Inferior parietal cortex (tissue), 1 donor: ENCODE measurements at regions not wholly inside any gene's neighbourhood (a gene's known extent, or its start where the extent isn't known, plus 50 kb on each side); places are given as distances from the start of the nearest gene placed in this dataset.

Experiments
- DNase-seq: peaks from one replicate; pipeline ENCODE4 v3.0.0-alpha.2; 2016; ENCODE audit errors: extremely low spot score

DNA sequence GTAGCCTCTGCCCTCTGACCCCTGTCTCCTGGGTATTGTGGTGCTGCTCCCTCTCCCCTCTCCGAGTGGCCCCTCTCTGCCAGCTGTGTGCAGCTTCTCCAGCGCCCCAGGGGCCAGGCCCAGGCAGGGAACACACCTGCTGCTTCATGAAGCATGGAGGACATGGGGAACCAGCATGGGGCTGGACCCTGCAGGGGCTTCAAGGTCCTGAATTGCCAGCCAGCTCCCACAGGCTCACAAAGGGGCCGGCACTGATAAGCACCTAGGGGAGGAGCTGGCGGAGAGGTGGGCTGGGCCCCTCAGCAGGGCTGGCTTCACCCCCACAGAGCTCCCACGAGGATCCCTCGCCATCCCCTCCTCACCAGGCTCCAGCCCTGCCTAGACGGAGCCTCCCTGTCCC lies 77.4 kb upstream of the GPC1 start:
- DNase-seq, result no peak

DNA sequence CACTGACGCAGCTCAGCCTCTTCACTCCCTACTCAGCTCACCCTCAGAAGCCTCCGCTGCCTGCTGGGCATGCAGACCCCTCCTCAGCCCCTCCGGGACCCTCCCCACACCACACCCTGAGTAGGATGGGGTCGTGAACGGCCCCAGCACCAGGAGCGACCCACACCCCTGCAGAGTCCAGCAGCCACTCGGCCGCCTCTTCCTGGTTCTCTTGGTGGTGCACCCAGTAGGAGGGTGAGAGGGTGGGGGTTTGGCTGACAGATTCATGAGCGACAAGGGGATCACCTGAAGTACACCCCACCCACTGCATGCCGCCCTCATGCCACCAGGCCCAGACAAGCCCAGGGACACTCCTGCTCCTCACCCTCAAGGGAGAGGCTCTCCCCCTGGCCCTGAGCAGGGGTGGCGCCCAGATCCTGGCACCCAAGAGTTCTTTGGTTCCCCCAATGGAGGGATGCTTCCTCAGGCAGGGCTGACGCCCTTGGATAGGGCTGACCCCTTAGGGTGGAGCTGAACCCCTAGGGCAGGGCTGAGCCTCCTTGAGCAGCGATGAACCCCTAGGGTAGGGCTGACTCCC lies 76.6 kb upstream of the GPC1 start:
- DNase-seq, result no peak

DNA sequence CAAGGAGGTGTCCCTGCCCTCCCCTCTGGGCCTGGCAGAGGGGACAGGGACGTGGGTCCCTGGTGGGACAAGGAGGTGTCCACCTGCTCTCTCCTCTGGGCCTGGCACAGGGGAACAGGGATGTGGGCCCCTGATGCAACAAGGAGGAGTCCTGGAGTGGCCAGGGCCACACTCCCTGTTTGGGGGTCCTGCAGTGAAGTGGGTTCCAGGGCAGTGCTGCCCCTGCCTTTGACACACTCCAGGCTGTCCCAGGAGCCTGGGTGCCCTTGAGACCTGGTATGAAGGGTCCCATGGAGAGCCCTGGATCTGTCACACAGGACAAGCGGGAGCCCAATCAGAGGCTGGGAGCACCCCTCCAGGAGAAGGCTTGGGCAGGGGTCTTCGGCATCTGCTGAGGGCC lies 75.8 kb upstream of the GPC1 start:
- no peak for DNase-seq

DNA sequence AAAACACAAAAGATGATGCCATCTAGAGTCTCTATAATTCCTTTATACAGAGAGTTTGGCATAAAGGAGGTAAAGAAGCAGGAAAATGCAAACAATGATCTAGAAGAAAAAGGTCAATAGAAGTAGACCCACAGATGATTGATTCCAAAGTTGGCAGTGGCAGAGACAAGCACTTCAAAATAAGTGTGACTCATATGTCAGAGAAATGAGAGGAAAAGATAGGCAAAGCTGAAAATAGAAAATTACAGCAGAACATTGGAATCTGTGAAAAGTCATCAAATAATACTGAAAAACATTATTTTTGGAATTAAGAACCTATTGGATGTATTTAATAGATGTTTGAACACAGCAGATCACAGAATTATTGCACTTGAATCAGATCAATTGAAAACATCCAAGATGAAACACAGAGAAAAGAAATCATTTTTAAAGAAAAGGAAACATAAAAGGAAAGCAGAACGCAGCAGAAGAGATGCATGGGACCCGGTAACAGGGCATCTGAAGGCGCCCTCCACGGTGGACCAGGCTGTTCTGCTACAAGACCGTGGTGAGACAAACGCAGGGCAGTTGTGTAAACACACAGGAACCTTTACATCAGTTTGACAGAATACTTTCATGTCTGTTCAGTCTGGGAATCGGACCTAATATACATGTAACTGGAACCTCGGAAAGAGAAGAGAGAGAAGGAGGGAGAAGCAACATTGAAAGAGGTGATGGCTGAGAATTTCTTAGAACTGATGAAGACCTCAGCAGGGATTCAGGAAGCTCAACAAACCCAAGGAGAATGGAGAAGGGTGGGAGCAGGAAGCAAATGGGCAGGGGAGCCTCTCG lies 74.6 kb upstream of the GPC1 start:
- DNase-seq, result no peak

DNA sequence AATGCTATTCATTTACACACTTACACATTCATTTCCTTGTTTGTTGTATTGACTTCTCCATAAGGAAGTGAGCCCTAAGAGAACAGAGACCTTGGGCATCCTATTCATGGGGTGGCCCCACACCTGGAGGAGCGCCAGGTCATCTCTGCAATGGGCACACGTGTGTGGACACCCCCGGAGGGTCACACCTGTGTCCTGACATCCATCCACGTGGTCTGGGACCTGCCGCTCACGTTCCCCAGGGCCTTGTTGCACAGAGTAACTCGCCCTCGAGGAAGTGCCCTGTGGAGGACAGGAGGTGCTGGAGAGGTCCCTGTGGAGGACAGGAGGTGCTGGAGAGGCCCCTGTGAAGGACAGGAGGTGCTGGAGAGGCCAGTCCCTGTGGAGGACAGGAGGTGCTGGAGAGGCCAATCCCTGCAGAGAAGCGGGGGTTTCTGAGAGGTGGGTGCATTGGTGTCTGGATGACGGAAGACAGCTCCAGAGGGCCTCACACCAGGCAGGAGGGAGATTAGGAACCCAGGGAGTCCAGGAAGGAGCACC lies 73.2 kb upstream of the GPC1 start:
- no peak for DNase-seq

DNA sequence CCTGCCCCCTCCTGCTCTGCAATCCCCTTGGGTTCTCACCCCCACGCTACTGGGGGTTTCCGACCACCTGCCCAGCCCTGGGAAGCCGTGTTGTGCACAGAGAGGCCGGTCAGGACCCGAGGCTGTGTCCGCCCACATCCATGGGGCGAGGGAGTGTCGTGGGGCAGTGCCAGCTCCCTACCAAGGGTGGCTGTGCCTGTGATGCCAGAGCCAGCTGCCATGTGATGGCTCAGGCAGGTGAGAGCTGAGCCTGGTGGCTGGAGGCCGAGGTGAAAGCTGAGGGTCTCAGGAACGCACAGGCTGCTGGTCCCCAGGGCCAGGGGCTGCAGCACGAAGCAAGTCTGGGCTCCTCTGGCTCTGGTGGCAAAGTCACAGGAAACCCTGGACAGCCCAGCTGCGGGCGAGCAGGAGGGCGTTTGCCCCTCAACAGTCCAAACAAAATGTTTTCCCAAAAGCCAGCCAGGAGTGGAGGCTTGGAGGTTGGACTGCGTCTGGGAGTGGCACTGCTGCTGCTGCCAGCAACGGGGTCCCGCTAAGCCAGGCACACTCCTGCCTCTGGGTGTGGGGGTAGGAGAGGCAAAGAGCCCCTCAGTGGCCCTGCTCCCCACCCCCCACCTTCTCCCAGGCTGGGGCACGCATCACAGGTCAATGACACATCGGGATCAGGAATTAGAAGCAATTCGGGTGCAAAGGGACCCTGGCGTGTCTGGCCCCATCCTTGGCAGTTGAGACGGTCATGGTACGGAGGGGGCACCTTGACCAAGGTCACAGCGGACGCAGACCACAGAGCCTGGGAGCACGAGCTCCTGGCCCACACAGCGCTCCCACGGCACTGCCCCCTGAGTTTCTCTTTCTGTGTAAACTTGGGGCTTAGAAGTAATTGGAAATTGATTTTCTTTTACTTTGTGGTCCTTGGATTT lies 72.4 kb upstream of the GPC1 start:
- no peak for DNase-seq

DNA sequence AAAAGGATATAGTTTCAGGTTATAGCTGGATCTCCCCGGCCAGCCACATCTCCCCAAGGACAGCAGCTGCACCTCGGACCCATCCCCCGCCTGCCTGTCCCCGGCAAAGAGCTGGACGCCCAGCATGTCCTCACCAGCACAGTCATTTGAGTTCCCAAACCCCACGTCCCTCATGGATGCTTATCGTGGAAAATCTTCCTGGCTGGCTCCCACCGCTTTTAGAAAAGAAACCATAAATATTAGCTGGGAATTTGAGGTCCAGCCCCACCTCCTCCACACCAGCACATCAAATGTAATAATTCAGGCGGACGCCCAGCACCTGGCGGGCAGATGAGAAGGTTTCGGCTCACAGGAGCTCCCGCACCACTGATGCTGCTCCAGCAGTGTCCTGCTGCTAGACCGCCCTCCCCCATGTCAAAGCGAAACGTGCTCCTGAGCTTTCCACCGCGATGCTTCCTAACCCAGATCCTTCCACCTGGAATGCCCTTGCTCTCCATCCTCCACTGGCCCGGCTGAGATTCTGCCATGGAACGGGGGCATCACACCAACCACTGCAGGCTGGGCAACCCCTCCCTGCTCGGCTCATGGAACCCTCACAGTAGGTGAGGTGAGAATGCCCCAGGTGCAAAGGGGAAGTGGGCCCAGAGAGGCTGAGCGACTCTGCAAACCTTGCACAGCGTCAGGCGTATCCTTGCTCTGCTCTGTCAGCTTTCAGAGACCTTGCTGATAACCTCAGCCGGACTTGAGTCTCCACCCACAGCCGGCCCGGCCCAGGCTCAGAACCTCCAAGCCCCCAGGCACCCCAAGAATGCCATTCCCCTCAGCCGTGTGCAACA lies 71.5 kb upstream of the GPC1 start:
- no peak for DNase-seq

DNA sequence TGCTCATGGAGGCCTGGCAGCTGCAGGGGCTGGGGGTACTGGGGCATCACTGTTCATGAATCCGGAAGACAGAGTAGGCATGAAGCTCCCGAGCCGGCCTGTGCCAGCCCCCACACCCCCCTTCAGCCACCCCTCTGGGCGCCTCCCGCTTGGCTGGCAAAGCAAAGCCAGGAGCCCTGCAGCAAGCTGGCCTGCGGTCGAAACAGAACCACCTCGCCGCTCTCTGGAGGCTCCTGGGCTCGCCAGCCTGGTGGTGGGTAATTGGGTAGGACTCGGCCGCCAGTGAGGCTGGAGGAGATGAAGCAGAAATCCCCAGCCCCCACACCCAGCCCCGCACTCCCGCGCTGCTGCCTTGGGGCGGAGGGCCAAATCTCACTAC lies 70.9 kb upstream of the GPC1 start:
- no peak for DNase-seq

DNA sequence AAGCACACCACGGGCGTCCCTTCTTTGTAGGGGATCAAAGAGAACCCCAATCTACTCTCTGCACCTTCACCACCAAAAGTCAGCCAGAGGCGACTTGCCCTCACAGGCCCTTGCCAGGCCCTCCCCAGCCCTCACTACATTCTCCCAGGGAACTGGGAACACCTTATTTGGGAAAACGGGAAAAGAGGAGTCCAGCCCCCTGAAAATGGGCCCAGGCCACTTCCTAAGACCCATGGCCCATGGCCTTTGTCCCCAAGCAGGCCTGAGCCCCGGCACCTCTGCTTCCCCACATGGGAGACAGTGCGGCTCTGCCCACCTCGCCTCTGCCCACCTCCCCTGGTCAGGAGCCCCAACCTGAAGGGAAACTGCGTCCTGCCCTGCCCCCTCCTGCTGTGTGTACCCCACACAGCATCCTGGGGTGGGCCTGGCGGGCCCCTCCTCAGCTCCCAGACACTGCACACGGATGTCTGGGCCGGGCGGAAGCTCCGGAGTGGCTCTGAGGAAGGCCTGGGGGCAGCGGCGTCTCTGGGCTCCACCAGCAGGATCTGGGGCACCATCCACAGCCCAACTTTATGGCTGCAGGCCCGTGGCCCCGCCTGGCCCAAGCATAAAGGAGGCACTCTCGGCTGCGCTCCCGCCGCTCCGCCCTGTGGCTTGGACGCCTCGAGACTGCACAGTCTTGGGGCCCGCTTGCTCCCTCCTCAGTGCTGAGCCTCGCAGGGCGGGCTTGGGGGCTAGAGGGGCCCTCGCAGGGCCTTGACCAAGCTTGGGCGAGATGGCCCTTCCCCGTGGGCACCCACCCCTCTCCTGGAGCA lies 70.3 kb upstream of the GPC1 start:
- DNase-seq, result no peak

DNA sequence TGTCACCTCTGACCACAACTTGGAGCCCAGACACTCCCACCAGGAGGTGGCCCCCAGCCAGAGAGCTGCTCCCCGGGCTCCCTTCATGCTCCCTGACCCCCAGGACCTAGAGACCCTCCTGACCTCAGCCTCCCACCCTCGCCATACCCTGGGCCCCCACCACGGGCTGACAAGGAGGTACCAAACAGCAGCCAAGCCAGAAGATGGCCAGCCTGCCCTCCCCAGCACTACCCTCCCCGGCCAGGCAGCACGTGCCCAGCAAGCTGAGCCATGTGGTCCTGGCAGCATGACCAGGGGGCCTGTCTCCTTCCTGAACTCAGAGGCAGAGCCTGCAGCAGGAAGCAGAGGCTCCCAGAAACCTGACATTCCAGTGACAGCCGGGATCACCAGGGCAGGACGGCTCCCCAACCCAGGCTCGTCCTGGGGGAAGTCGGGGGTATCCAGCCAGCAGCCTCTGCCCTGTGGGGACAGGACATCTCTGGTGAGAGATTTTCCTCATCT lies 69.4 kb upstream of the GPC1 start:
- no peak for DNase-seq

DNA sequence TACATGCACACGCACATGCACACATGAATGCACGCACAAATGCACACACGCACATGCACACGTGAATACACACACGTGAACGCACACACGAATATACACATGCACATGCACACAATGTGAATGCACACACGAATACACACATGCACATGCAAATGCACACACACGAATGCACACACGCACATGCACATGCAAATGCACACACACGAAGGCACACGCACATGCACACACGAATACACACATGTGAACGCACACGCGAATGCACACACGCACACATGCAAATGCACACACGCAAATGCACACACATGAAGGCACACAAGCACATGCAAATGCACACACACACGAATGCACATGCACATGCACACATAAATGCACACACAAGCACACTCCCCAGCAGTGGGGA lies 68.6 kb upstream of the GPC1 start:
- no peak for DNase-seq

DNA sequence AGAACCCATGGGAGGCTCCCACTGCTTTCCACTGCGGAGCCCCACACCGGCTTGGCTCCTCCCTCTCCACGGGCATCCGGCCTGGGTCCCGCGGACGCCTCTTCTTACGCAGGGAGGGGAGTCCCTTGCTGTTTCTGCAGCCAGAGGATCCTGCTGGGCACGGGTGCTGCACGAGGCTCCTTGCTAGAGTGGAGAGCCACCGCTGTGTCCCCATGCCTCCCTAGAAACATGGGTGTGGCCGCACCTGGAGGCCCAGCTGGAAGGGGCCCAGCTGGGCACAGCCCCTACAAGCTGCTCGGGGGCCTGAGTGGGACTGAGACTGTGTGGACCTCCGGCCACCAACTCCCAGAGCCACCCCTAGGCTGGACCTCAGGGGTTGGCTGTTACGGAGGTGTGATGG lies 67.7 kb upstream of the GPC1 start:
- no peak for DNase-seq

DNA sequence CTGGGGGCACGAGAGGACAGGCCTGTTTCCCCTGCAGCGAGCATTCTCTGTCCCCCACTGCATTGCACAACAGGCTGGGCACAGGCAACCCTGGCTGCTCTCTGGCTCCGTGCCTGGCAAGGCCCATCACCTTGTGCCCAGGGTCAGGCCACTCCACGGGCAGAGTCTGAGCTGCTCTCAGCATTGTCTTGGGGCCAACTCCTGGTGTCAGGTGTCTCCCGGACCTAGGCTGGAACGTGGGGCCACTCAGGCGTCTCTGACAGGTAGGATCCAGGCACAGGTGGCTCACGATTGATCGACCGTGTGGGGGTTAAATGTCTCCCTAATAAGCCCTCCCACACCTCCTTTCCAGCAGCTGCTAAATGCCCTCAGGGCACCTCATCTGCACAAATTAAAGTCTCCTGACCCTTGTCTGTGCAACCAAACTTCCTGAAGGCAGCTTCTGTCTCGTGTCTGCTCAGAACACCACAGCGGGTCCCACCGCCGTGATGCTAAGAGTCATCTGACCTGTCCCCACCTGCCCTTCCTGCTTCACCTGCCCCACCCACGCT lies 66.6 kb upstream of the GPC1 start:
- no peak for DNase-seq

DNA sequence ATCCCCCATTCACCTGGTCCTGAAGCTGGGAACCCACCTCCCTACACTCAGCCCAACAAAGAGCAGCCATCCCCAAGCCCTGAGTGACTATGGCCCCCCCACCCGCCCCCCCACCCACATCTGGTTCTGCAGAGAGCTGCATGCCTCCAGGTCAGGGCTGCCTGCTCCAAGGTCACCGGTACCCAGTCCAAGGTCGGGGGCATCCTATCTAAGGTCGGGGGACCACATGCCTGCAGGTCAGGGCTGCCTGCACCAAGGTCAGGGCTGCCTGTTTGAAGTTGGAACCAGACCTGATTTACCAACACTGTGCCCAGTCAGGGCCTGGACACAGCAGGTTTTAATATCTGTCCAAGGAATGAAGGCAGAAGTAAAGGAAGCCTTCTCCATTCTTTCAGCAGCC lies 66.1 kb upstream of the GPC1 start:
- DNase-seq, result no peak

DNA sequence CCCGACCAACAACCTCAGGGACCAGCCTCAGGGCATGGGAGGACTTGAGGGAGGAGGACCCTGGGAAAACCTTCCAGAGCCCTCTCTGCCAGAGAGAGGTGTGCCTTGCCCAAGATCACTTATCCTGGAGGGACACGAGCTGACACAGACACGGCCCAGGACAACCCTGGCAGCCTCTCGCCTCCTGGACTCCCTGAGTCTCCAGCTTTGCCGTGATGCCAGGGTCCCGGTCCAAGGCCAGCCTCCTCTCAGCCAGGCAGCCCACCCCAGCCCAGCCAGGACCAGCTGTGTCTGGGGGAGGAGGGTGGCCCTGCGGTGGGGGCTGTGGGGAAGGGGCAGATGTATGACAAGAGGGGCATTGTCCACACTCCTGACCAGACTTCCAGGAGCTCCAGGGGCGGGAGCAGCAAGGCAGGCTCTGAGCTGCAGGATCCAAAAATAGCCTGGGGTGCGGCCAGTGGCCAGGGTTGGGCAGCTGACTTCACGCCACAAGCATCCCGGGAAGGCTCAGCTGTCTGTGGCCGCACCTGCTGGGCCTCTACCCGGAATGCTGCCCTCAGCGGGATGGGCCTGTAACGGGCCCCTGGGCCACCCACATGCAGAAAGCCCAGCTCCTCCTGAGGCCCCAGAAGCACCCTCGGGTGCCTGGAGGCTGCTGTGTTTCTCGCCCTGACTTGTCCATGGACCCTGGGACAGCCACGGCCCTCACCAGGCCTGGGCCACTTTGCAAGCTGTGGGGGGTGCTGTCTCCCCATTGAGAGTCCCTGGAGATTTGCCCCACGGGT lies 65.5 kb upstream of the GPC1 start:
- DNase-seq, result no peak

DNA sequence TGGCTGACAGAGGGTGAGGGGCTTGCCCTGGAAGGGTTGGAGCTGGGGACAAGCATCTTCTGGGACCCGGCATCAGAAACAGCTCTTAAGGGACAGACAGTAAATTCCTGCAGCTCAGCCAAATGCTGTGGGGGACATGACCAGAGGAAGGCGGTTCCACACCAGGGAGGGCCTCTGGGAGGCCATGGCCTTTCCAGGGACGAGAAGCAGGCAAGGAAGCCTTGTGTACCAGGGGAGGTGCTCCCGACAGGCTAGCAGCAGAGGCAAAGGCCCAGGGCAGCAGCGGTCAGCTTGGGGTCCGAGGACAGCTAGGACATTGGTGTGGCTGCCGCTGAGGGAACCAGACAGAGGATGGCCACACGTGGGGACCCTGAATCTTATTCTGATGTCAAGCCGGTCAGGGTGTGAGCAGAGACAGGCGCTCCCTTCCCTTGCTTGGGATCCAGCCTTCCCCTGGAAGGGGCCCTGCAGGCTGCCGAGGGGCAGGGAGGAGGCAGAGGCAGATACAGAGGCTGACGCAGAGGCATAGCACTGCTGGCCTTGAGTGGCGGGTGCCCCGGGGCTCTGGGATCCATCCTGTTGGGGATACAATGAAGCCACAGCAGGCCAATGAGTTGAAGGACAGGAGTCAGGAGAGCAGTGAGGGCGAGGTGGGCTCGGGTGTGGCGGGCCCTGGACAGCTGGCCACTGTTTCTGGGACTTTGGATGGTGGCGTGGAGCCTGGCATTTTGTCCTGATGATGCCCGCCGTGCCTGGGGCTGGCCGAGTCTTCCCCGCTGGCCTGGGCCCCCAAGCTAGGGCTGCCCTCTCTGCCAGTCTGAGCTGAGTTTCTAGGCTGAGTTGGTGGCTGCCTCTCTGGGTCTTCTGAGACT lies 64.1 kb upstream of the GPC1 start:
- no peak for DNase-seq

DNA sequence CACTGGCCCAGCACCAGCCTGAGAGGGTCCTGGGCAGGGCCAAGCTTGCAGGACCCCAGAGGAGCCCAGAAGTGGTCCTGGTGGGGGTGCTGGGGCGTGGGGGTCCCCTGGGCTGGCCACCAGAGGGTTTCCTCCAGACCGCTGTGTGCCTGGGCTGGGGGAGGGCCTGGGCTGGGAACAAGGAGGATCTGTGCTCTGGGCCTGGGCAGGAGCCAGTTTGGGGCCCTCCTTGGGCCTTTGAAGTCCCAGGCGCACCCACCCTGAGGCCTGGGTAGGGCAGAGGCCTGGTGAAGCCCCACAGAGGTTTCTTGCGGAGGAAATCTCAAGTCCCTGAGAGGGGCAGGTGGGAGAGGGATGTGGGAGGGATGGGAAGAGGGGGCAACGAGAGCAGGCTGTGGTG lies 63.4 kb upstream of the GPC1 start:
- no peak for DNase-seq

DNA sequence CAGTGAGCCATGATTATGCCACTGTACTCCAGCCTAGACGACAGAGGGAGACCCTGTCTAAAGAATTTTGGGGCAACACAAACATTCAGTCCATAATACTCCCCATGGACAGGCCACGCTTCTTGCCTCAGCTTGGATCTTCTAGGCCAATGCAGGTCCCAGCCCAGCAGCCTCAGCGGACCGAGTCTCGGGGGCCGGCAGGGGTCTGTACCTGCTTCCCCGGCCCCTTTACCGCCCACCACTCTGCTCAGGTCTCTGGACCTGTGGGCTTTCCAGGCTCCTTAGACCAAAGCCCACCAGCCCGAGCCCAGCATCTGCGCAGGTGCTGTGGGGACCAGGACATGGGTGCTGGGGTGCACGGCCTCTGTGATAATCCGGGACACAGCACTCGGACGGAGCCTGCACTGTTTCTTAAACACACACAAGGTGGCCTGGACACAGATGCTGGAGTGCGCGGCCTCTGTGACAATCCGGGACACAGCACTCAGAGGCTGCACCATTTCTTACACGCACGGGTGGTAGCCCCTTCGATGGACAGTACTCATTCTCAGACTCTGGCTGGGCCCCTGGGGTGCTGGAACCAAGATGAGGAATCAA lies 62.1 kb upstream of the GPC1 start:
- no peak for DNase-seq
